GM12878 (cell line): ENCODE measurements at regions not wholly inside any gene's neighbourhood (a gene's known extent, or its start where the extent isn't known, plus 50 kb on each side); places are given as distances from the start of the nearest gene placed in this dataset.

Source experiments
- ATAC-seq: fragments of 200-7000 bp; cut with Tn5 transposase; 3 replicates; pipeline ENCODE4 v1.9.1; 2020; ENCODE audit warnings: mild to moderate bottlenecking, moderate library complexity
- BruUV-seq: library from RNA; stranded (reverse); fragments of 400-500 nt; replicated peaks from 2 replicates; lab custom pipeline; 2021; lab: Mats Ljungman, UMichigan
- CTCF ChIA-PET: fragments of 300-600 bp; sonication (Branson Sonifier 250); formaldehyde crosslinking; extraction: SDS; loops from one replicate; lab custom pipeline; 2021; ENCODE audit warnings: inconsistent platforms; lab: Yijun Ruan, JAX
- POLR2A ChIA-PET: fragments of 350-600 bp; formaldehyde crosslinking; extraction: SDS; loops from one replicate; lab custom pipeline; 2021; ENCODE audit warnings: inconsistent platforms; lab: Charles Lee
- RAD21 ChIA-PET: fragments of 300-600 bp; sonication (Branson Sonifier 250); formaldehyde crosslinking; loops from one replicate; lab custom pipeline; 2023; ENCODE audit warnings: antibody characterized with exemption; ENCODE audit not compliant: unreplicated experiment; lab: Charles Lee
- SMC1A ChIA-PET: fragments of 300-600 bp; sonication (Branson Sonifier 250); formaldehyde crosslinking; loops from one replicate; lab custom pipeline; 2023; ENCODE audit not compliant: unreplicated experiment, uncharacterized antibody; lab: Charles Lee
- DNase-seq: peaks from one replicate; pipeline ENCODE4 v3.0.0-alpha.2; 2011; ENCODE audit warnings: low read depth, low spot score
- FAIRE-seq: peaks from 3 replicates; lab custom pipeline; 2011; peaks lifted over from hg19 to GRCh38; lab: Jason Lieb, UNC
- H2AFZ ChIP-seq: 2 replicates; pipeline ENCODE4 v1.6.0; 2011; ENCODE audit warnings: low read depth, low read length, control low read depth; ENCODE audit not compliant: control insufficient read depth
- H3K27ac ChIP-seq: 2 replicates; pipeline ENCODE4 v1.5.1; 2011; ENCODE audit warnings: control low read depth; ENCODE audit not compliant: control insufficient read depth, insufficient read depth
- H3K27me3 ChIP-seq, 2 experiments: replicated peaks in 1 of 2; 2 replicates each; pipeline versions ENCODE4 v1.6.0 to v1.6.1; 2011; ENCODE audit warnings: low read length in 1 of 2; ENCODE audit not compliant: control insufficient read depth in 2 of 2, insufficient read depth in 2 of 2
- H3K36me3 ChIP-seq, 2 experiments: 2 replicates each; pipeline ENCODE4 v1.5.1; 2011; ENCODE audit warnings: low read length in 1 of 2; ENCODE audit not compliant: control insufficient read depth in 2 of 2, insufficient read depth in 2 of 2
- H3K4me1 ChIP-seq: 2 replicates; pipeline ENCODE4 v1.6.1; 2011; ENCODE audit warnings: mild to moderate bottlenecking, low read length, moderate library complexity, mixed read lengths; ENCODE audit not compliant: control insufficient read depth, insufficient read depth
- H3K4me2 ChIP-seq: 2 replicates; pipeline ENCODE4 v1.6.0; 2011; ENCODE audit warnings: control low read depth; ENCODE audit not compliant: control insufficient read depth, insufficient read depth
- H3K4me3 ChIP-seq: fragments of 200-600 bp; sonication (generic); 2 replicates; pipeline ENCODE4 v1.5.1; 2016
- H3K79me2 ChIP-seq: 2 replicates; pipeline ENCODE4 v1.6.0; 2011; ENCODE audit warnings: low read length; ENCODE audit not compliant: control insufficient read depth, insufficient read depth
- H3K9ac ChIP-seq: 2 replicates; pipeline ENCODE4 v1.8.0; 2011; ENCODE audit warnings: low read length, control low read depth, mixed read lengths; ENCODE audit not compliant: control insufficient read depth, insufficient read depth
- H3K9me3 ChIP-seq: replicated peaks from 3 replicates; pipeline ENCODE4 v1.5.1; 2011; ENCODE audit warnings: mild to moderate bottlenecking, low read length; ENCODE audit not compliant: control insufficient read depth, insufficient read depth
- H4K20me1 ChIP-seq: 2 replicates; pipeline ENCODE4 v1.6.0; 2011; ENCODE audit not compliant: control insufficient read depth, insufficient read depth
- CHD2 ChIP-seq: IDR thresholded peaks from 2 replicates; pipeline ENCODE4 v1.6.1; 2011; ENCODE audit warnings: low read depth, low read length, improper control_type of control experiment, borderline replicate concordance
- IKZF1 ChIP-seq: fragments of 450-650 bp; conservative IDR thresholded peaks from 2 replicates; pipeline ENCODE4 v1.6.1; 2017; ENCODE audit warnings: antibody characterized with exemption, mild to moderate bottlenecking
- JUNB ChIP-seq: IDR thresholded peaks from 2 replicates; pipeline ENCODE4 v1.6.1; 2016; ENCODE audit warnings: antibody characterized with exemption, mild to moderate bottlenecking
- KDM1A ChIP-seq: fragments of 200-600 bp; sonication (generic); IDR thresholded peaks from 2 replicates; pipeline ENCODE4 v1.6.1; 2016; ENCODE audit warnings: borderline replicate concordance
- KLF5 ChIP-seq: fragments of 450-650 bp; IDR thresholded peaks from 2 replicates; pipeline ENCODE4 v1.6.1; 2014; ENCODE audit warnings: mild to moderate bottlenecking; ENCODE audit not compliant: partially characterized antibody
- MTA2 ChIP-seq: fragments of 450-650 bp; IDR thresholded peaks from 2 replicates; pipeline ENCODE4 v1.6.1; 2016; ENCODE audit warnings: low read depth, mild to moderate bottlenecking, moderate library complexity
- NR2C2 ChIP-seq: IDR thresholded peaks from 2 replicates; pipeline ENCODE4 v1.6.1; 2011; ENCODE audit warnings: borderline replicate concordance, low read depth; ENCODE audit not compliant: control insufficient read depth, insufficient read length
- PAX8 ChIP-seq: fragments of 450-650 bp; IDR thresholded peaks from 2 replicates; pipeline ENCODE4 v1.6.1; 2017; ENCODE audit warnings: mild to moderate bottlenecking, moderate library complexity
- POU2F2 ChIP-seq: IDR thresholded peaks from 3 replicates; pipeline ENCODE4 v1.6.1; 2011; ENCODE audit warnings: low read depth, mild to moderate bottlenecking, low read length, borderline replicate concordance
- YBX1 ChIP-seq: fragments of 450-650 bp; IDR thresholded peaks from 2 replicates; pipeline ENCODE4 v1.6.1; 2016; ENCODE audit warnings: antibody characterized with exemption
- ZBED1 ChIP-seq: IDR thresholded peaks from 2 replicates; pipeline ENCODE4 v1.6.1; 2016; ENCODE audit warnings: borderline replicate concordance
- ZNF384 ChIP-seq: IDR thresholded peaks from 2 replicates; pipeline ENCODE4 v1.6.1; 2012; ENCODE audit warnings: low read depth, mild to moderate bottlenecking, low read length, improper control_type of control experiment, borderline replicate concordance
- WGBS: methylation state at CpG from one replicate; pipeline ENCODE4 v1.1.6; 2016; ENCODE audit warnings: low lambda C conversion rate; ENCODE audit not compliant: insufficient replicate concordance, insufficient coverage; ENCODE audit errors: missing lambda C conversion rate; 5-methylcytosine and 5-hydroxymethylcytosine counted together
- in situ Hi-C: fragments of 300-500 bp; cut with MboI; formaldehyde crosslinking; loops from 9 replicates; pipeline ENCODE4 v1.14.3; 2018; ENCODE audit warnings: mixed read lengths
- intact Hi-C: fragments of 100-400 bp; cut with micrococcal nuclease; formaldehyde crosslinking; loops from one replicate; pipeline ENCODE4 v1.14.2; 2022; ENCODE audit not compliant: unreplicated experiment

GRCh38 chr7:17507717-17508116, 209.3 kb downstream of the AHR start:
- no TSS peak for BruUV-seq
- H2AFZ ChIP-seq, result no peak overlapping the region
- no peak overlapping the region for H3K9ac ChIP-seq
- CTCF ChIA-PET, result no interaction called here
- POLR2A ChIA-PET, result no interaction called here
- SMC1A ChIA-PET, result no interaction called here
- no peak for ATAC-seq
- H3K27me3 ChIP-seq, result no peaks in the 10 kb centered on the region
- FAIRE-seq, result no peak
- in situ Hi-C loops, result no loop called here
- DNase-seq, result no peak
- no peaks in the 10 kb centered on the region for H4K20me1 ChIP-seq
- H3K4me1 ChIP-seq, result no peaks in the 10 kb centered on the region
- RAD21 ChIA-PET, result no interaction called here
- TF ChIP-seq NR2C2 (no peak), ZNF384 (no peak), POU2F2 (no peak), PAX8 (no peak), KLF5 (no peak), KDM1A (no peak), YBX1 (no peak), MTA2 (no peak), CHD2 (no peak), IKZF1 (no peak), ZBED1 (no peak), JUNB (no peak)
- no peak overlapping the region for H3K4me3 ChIP-seq
- H3K9me3 ChIP-seq, result no peaks in the 10 kb centered on the region; the same call in 2 of the 3 replicates
- no peaks in the 10 kb centered on the region for H3K79me2 ChIP-seq
- WGBS, result 91% methylated on average over 4 of the region's 4 CpGs
- intact Hi-C loops, result no loop called here
- H3K27ac ChIP-seq, result no peak overlapping the region
- no peaks in the 10 kb centered on the region for H3K36me3 ChIP-seq
- H3K4me2 ChIP-seq, result no peak overlapping the region
